K562 (cell line): ENCODE measurements at regions not wholly inside any gene's neighbourhood (a gene's known extent, or its start where the extent isn't known, plus 50 kb on each side); places are given as distances from the start of the nearest gene placed in this dataset.

Experiments
- AFF4 ChIP-seq: sonication (generic); formaldehyde crosslinking; IDR thresholded peaks from 2 replicates; pipeline ENCODE4 v1.8.0; 2023; ENCODE audit warnings: mild to moderate bottlenecking, missing genetic modification reagents
- ESRRA ChIP-seq: fragments of 450-650 bp; IDR thresholded peaks from 2 replicates; pipeline ENCODE4 v1.6.1; 2014; ENCODE audit warnings: low read depth, mild to moderate bottlenecking, moderate library complexity, borderline replicate concordance
- GABPB1 ChIP-seq: sonication (generic); formaldehyde crosslinking; IDR thresholded peaks from 2 replicates; pipeline ENCODE4 v1.8.0; 2022; ENCODE audit warnings: mild to moderate bottlenecking, missing genetic modification reagents
- MBD1 ChIP-seq: fragments of 250-450 bp; sonication (Bioruptor Pico); IDR thresholded peaks from 2 replicates; pipeline ENCODE4 v1.8.0; 2022; ENCODE audit warnings: inconsistent platforms
- NRF1 ChIP-seq, 2 experiments: fragments of 450-650 bp; IDR thresholded peaks in 1 of 2; conservative IDR thresholded peaks in 1 of 2; 2 replicates each; pipeline ENCODE4 v1.6.1; 2014; ENCODE audit warnings: mild to moderate bottlenecking in 2 of 2
- STAT5A ChIP-seq: IDR thresholded peaks from 2 replicates; pipeline ENCODE4 v1.6.1; 2012; ENCODE audit warnings: low read length, inconsistent platforms, borderline replicate concordance
- TAF7 ChIP-seq: fragments of 450-650 bp; IDR thresholded peaks from 2 replicates; pipeline ENCODE4 v1.6.1; 2016; ENCODE audit warnings: missing genetic modification characterization, missing compliant biosample characterization
- TBL1XR1 ChIP-seq, 2 experiments: IDR thresholded peaks; 2 replicates each; pipeline ENCODE4 v1.6.1; 2012; ENCODE audit warnings: improper control_type of control experiment in 2 of 2, low read length in 2 of 2, mild to moderate bottlenecking in 1 of 2
- TEAD2 ChIP-seq: fragments of 450-650 bp; IDR thresholded peaks from 2 replicates; pipeline ENCODE4 v1.6.1; 2016; ENCODE audit warnings: missing genetic modification characterization, control low read depth, missing compliant biosample characterization
- WHSC1 ChIP-seq: IDR thresholded peaks from one replicate; pipeline ENCODE4 v1.6.1; 2012; ENCODE audit warnings: low read length, control low read depth, inconsistent platforms
- TF ChIP-seq, protein P1 (sequence below), 2 experiments: fragments of 450-650 bp in 1 of 2; IDR thresholded peaks; 2 replicates each; pipeline ENCODE4 v1.6.1; 2011 to 2017; ENCODE audit warnings: low read depth in 2 of 2, antibody characterized with exemption in 1 of 2, borderline replicate concordance in 1 of 2, low read length in 1 of 2, mild to moderate bottlenecking in 1 of 2, mixed read lengths in 1 of 2; ENCODE audit not compliant: control insufficient read depth in 1 of 2

DNA sequence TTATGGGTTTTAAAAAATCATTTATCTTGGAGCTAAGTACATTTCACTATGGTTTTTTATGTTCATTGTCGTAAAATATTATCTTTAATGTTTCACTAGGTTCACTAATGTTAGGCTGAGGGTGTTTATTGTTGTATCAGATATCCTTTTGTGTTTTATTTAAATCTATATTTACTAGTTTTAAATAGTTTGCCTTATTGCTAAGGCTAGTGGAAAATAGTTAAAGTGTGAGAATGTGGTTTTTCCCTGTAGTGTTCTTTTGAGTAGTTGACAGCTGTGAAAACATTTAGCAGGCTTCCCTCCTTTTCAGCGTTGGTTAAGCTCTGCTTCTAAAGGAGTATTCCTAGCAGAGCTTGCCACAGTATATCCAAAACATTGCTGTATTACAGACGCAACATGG is 139.0 kb downstream of the TM9SF2 start (continued):
- TF ChIP-seq, protein P1, sequence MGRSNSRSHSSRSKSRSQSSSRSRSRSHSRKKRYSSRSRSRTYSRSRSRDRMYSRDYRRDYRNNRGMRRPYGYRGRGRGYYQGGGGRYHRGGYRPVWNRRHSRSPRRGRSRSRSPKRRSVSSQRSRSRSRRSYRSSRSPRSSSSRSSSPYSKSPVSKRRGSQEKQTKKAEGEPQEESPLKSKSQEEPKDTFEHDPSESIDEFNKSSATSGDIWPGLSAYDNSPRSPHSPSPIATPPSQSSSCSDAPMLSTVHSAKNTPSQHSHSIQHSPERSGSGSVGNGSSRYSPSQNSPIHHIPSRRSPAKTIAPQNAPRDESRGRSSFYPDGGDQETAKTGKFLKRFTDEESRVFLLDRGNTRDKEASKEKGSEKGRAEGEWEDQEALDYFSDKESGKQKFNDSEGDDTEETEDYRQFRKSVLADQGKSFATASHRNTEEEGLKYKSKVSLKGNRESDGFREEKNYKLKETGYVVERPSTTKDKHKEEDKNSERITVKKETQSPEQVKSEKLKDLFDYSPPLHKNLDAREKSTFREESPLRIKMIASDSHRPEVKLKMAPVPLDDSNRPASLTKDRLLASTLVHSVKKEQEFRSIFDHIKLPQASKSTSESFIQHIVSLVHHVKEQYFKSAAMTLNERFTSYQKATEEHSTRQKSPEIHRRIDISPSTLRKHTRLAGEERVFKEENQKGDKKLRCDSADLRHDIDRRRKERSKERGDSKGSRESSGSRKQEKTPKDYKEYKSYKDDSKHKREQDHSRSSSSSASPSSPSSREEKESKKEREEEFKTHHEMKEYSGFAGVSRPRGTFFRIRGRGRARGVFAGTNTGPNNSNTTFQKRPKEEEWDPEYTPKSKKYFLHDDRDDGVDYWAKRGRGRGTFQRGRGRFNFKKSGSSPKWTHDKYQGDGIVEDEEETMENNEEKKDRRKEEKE (IDR thresholded peaks at IDR 0.05; ENCODE audit: borderline replicate concordance in 1 of 2, control insufficient read depth in 1 of 2, low read depth in 2 of 2, low read length in 1 of 2) = no peak
- TF ChIP-seq TAF7 (tag) = no peak
- TF ChIP-seq NRF1 (conservative IDR thresholded peaks at IDR 0.05 in 1 of 2, IDR thresholded peaks at IDR 0.05 in 1 of 2) = no peak
- no peak for TF ChIP-seq GABPB1
- no peak for TF ChIP-seq WHSC1
- TF ChIP-seq ESRRA = no peak
- TF ChIP-seq TBL1XR1 (IDR thresholded peaks at IDR 0.05; ENCODE audit: low read length in 2 of 2) = no peak
- TF ChIP-seq AFF4 = no peak
- no peak for TF ChIP-seq TEAD2 (tag)
- no peak for TF ChIP-seq STAT5A
- TF ChIP-seq MBD1 = no peak
